ENCODE measurements at regions not wholly inside any gene's neighbourhood (a gene's known extent, or its start where the extent isn't known, plus 50 kb on each side); places are given as distances from the start of the nearest gene placed in this dataset.

- Histone ChIP-seq H2AFZ (ENCODE audit: low read length) (no peak overlapping the region), H3K4me1 (ENCODE audit: insufficient read depth, low read length, poor library complexity, severe bottlenecking) (no peaks in the 10 kb centered on the region), H3K36me3 (ENCODE audit: insufficient read depth, low read length) (no peaks in the 10 kb centered on the region), H3K9me2 (ENCODE audit: insufficient read depth, low read length) (no peaks in the 10 kb centered on the region), H3K79me2 (ENCODE audit: insufficient read depth, low read depth, low read length) (no peaks in the 10 kb centered on the region), H3K9me3 (ENCODE audit: low read length) (0 out of 2 replicates have a peak, but pooled peaks cover 3% of the 10 kb centered on the region), H3K4me3 (ENCODE audit: low read depth, low read length, poor library complexity, severe bottlenecking) (no peak overlapping the region), H3K4me2 (ENCODE audit: low read length) (no peak overlapping the region), H3K27ac (ENCODE audit: low read depth, low read length, poor library complexity, severe bottlenecking) (no peak overlapping the region), H4K20me1 (ENCODE audit: insufficient read depth, low read length) (no peaks in the 10 kb centered on the region)
- no peak for TF ChIP-seq EZH2phosphoT487 (IDR thresholded peaks at IDR 0.05; ENCODE audit: borderline replicate concordance, low read depth, low read length)
- TF ChIP-seq CTCF (conservative IDR thresholded peaks at IDR 0.05; ENCODE audit: low read length): no peak
- BruUV-seq (replicated peaks): no TSS peak
- POLR2A ChIA-PET: no interaction called here
- no peak for DNase-seq (ENCODE audit: low spot score)
- CTCF ChIA-PET (ENCODE audit: unreplicated experiment): no interaction called here
- intact Hi-C loops (cut with micrococcal nuclease; ENCODE audit: unreplicated experiment): no loop called here
Measured at GRCh38 chr12:3935078-3935477, 61.9 kb upstream of the PARP11 start.

GRCh38 chr12:3933819-3934192 is 60.6 kb upstream of the PARP11 start:
- Histone ChIP-seq H3K9me2 (ENCODE audit: insufficient read depth, low read length) (no peaks in the 10 kb centered on the region), H3K4me2 (ENCODE audit: low read length) (no peak overlapping the region), H2AFZ (ENCODE audit: low read length) (no peak overlapping the region), H3K36me3 (ENCODE audit: insufficient read depth, low read length) (no peaks in the 10 kb centered on the region), H3K79me2 (ENCODE audit: insufficient read depth, low read depth, low read length) (no peaks in the 10 kb centered on the region), H3K4me3 (ENCODE audit: low read depth, low read length, poor library complexity, severe bottlenecking) (no peak overlapping the region), H3K27ac (ENCODE audit: low read depth, low read length, poor library complexity, severe bottlenecking) (no peak overlapping the region), H3K9me3 (ENCODE audit: low read length) (0 out of 2 replicates have a peak, but pooled peaks cover 3% of the 10 kb centered on the region), H3K4me1 (ENCODE audit: insufficient read depth, low read length, poor library complexity, severe bottlenecking) (no peaks in the 10 kb centered on the region), H4K20me1 (ENCODE audit: insufficient read depth, low read length) (no peaks in the 10 kb centered on the region)
- ChIA-PET POLR2A (no interaction called here), CTCF (ENCODE audit: unreplicated experiment) (no interaction called here)
- BruUV-seq (replicated peaks): no TSS peak
- DNase-seq (ENCODE audit: low spot score): no peak
- TF ChIP-seq CTCF (conservative IDR thresholded peaks at IDR 0.05; ENCODE audit: low read length) (no peak), EZH2phosphoT487 (IDR thresholded peaks at IDR 0.05; ENCODE audit: borderline replicate concordance, low read depth, low read length) (no peak)
- intact Hi-C loops (cut with micrococcal nuclease; ENCODE audit: unreplicated experiment): no loop called here

- TF ChIP-seq CTCF (conservative IDR thresholded peaks at IDR 0.05; ENCODE audit: low read length) (no peak), EZH2phosphoT487 (IDR thresholded peaks at IDR 0.05; ENCODE audit: borderline replicate concordance, low read depth, low read length) (no peak)
- Histone ChIP-seq H3K9me2 (ENCODE audit: insufficient read depth, low read length) (no peaks in the 10 kb centered on the region), H3K4me1 (ENCODE audit: insufficient read depth, low read length, poor library complexity, severe bottlenecking) (no peaks in the 10 kb centered on the region), H3K27ac (ENCODE audit: low read depth, low read length, poor library complexity, severe bottlenecking) (no peak overlapping the region), H2AFZ (ENCODE audit: low read length) (no peak overlapping the region), H3K79me2 (ENCODE audit: insufficient read depth, low read depth, low read length) (no peaks in the 10 kb centered on the region), H4K20me1 (ENCODE audit: insufficient read depth, low read length) (no peaks in the 10 kb centered on the region), H3K36me3 (ENCODE audit: insufficient read depth, low read length) (no peaks in the 10 kb centered on the region), H3K9me3 (ENCODE audit: low read length) (0 out of 2 replicates have a peak, but pooled peaks cover 3% of the 10 kb centered on the region), H3K4me3 (ENCODE audit: low read depth, low read length, poor library complexity, severe bottlenecking) (no peak overlapping the region), H3K4me2 (ENCODE audit: low read length) (no peak overlapping the region)
- intact Hi-C loops (cut with micrococcal nuclease; ENCODE audit: unreplicated experiment): no loop called here
- no peak for DNase-seq (ENCODE audit: low spot score)
- no TSS peak for BruUV-seq (replicated peaks)
- POLR2A ChIA-PET: no interaction called here
- CTCF ChIA-PET (ENCODE audit: unreplicated experiment): no interaction called here
Measured at GRCh38 chr12:3933074-3933818, 60.0 kb upstream of the PARP11 start.
